NOMO-1 (cell line): ENCODE measurements at regions not wholly inside any gene's neighbourhood (a gene's known extent, or its start where the extent isn't known, plus 50 kb on each side); places are given as distances from the start of the nearest gene placed in this dataset.
"Not testable (repeated sequence)": the region's sequence is repeated elsewhere in the genome, so short reads cannot be mapped to it uniquely, and the experiment has no call there.

Experiments used
- DNase-seq, 2 experiments: peaks; one replicate each; lab custom pipeline; 2025; ENCODE audit not compliant: unreplicated experiment in 2 of 2; lab: John Stamatoyannopoulos, UW

DNA sequence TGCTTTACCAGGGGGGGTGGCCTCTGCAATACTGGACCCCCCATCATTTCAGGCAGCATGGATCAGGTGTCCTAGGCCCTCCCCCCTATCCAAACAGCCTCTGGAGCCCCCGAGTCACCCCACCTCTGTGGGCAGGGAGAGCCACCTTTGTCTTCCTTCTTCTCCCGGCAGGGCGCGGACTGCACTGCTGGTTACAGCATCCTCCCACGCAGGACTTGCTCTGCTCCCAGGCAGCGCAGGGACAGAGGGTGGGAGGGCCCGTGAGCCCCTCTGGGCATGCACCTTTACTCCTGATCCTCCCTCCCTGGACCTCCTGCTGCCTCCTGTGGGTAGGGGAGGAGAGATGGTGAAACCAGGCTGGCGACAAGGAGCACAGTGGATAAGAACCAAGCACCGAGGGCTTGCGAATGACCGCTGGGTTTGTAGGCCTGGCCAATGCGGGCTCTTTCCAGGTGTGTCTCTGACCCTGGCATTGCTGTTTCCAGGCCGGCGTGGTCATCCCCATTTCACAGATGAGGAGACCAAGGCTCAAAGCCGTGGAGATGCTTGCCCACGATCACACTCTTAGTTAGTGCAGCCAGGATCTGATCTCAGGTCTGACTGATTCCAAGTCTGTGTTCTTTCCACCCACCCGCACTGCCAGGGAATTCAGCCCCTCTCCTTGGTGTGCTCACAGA, 73.6 kb upstream of the TARDBP start:
- DNase-seq, result no peak

DNA sequence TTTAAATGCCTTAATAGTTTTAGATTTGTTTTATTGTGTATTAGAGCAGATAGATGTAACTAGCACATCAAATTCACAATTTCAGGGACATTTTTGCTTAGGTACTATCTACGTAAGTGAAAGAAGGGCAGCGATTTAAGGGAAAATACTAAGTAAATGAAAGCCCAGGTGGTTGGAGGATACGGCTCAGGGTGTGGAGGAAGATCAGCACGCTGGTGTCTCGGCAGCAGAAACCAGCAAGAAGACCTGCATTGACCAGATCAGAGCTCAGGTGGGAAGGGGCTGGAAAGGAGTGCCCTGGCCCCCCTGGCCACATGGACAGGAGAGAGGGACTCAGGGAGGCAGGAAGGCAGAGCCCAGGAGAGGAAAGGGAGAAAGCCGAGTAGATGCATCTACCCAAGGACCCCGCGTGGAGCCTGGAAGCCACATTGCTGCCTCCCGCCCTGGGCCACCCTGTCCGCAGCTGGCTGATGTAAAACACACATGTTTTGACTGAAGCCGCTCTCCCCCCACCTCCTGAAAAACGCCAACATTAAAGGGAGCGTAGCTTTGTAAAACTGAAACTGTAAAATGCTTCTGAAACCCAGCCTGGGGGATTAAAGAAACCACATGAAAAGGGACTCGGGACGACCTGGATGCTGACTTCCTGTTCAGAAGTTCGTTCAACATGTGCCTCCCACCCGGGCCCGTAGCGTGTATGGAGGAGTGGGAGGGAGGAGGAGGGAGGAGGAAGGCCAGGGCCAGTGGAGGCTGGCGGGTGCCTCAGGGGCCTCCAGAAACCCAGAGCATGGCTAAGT, 72.6 kb upstream of the TARDBP start:
- DNase-seq, result no peak

DNA sequence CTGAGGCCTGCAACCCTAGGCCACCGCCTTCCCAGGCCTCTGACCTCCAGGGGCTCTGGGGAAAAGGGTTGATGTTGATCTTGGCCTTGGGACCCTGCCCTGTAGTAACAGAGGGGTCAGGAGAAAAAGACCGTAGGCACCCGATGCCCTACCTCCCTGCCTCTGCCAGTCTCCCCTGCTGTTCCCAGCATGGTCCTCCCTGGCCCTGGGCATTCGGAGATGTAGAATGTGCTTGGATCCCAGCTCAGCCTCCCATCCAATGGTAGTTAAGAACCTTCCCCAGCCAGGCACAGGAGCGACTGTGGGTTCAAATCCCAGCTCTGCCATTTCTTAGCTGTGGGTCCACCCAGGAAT, 72.0 kb upstream of the TARDBP start:
- DNase-seq, result no peak

DNA sequence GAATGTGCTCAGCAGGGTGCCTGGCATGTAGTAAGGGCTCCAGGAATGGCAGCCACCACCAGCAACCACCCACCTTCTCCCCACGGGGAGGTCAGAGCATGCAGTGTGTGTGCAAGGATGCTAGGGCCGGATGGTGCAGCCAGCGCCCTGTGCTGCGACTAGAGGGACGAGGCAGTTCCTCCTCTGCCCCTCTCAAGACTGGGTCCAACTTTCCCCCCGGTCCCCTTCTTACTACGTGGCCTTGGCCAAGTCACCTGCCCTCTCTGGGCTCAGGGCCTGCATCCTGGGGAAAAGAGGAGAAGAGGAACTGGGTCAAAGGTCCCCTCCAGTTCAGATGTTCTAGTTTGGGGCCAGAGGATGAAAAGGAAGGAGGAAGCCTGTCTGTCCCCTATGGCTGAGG, 71.6 kb upstream of the TARDBP start:
- DNase-seq, result no peak

DNA sequence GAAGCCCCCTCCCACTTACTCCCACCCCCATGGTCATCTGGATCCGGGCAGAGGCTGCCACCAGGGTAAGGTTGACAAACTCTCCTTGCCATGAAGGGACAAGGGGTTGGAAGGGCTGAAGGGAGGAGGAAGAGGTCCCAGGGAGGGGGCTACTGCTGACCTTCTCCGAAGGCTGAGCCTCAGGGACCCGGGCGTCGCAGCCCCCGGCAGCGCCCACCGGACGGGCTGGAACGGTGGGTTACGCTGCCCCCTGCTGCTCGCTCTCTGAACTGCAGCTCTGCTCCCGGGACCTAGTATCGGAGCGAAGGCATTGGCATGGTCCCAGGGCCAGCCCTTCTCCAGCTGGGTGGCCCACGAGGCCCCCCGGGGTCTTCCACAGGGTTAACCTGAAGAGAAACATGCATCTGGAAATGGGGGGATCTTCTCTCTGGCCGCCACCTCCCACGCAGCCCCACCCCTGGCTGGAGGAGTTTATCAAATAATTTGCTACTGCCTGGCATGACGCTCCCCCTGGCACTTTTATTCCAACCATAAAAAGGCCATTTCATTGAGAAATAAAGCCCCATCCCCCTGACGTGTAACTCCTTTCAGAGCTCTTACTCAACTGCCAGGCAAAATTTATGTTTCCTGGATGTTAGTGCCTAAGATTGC, 70.4 kb upstream of the TARDBP start:
- DNase-seq, result no peak

DNA sequence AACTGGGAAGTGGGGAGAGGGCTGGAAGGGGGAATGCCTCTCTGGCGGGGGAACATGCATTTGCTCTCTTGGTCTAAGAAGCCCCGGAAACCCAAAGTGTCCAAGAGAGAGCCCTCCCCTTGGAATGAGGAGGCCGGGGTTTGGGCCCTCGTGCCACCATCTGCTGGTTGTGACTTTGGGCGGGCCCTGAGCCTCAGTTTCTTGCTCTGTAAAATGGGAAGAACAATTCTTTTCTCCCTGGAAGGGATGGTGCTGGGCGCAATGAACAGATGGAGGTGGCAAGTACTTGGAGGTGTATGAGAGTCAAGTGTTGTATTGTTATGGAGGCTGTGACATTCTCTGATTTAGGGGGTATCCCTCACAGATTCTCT, 69.9 kb upstream of the TARDBP start:
- no peak for DNase-seq

DNA sequence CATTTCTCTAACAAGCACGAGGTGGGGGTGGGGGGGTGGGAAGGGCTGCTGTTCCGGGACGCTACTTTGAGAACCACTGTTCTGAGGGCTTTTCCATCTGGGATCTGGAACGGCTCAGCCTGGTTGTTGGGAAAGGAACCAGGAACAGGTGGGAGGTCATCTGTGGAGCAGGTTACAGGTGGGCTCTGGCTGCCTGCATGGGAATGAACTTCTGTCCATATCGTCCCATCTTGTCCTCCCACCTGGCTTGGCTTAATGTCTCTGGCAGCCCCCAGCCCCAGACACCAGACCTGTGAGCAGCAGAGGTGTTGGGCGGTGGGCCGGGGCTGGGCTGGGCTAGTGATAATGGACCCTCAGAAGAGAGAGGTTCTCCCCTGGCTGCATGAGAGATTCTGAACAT, 69.4 kb upstream of the TARDBP start:
- no peak for DNase-seq

DNA sequence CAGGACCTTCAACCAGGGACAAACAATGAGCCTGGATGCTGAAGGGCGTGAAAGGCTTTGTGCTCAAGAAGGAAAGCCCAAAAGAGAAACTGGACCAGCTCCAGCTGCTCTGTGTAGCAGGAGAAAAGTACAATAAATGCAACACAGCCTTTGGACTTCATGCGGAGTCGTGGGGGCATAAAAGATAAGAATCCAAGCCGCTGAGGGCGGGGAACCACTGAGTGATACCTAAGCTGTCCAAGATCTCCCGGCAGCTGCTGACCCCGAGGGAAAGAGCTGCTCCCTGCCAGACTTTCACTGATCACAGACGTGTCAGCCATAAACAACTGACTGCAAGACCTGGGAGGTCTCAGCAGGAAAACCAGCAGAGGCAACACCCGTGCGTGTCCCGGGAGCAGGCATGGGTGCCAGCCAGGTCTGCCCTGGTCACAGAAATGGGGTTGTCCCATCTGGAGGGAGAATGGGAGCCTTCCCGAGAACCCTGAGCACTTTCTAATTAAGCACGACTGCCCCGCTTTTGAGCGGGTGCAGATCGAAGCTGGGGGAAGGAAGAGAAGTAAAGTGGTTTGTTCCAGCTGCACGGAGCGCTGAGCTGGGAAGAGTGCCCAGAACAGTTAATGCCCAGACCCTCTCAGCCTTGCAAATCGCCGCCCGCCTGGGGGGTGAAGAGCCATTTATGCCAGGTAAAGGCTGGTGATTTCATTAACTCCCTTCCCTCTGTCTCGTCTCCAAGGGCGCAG, 68.3 kb upstream of the TARDBP start:
- DNase-seq, result no peak

DNA sequence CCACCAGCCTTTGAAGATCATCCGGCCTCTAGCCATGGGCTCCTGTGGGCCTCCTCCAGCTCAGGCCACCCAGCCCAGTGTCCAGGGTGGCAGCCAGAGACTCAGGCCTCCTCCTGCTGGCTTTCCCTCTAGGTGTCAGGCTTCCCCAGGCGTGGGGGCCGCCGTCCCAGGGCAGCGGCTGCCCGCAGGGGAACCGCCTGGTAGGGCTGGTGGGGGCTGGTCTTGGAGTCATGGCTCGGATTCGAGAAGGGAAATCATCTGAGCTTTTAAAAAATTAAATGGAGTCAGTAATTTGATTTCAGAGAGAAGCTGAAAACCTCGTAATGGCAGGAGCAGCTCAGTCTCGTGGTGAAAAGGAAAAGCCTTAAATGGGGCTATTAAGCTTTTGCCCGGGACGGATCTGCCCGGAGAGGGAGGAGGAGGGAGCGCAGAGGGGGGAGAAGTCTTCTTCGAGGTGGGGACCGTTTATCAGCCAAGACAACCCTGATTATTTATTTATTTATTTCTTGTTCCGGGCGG, 66.4 kb upstream of the TARDBP start:
- DNase-seq, result no peak

DNA sequence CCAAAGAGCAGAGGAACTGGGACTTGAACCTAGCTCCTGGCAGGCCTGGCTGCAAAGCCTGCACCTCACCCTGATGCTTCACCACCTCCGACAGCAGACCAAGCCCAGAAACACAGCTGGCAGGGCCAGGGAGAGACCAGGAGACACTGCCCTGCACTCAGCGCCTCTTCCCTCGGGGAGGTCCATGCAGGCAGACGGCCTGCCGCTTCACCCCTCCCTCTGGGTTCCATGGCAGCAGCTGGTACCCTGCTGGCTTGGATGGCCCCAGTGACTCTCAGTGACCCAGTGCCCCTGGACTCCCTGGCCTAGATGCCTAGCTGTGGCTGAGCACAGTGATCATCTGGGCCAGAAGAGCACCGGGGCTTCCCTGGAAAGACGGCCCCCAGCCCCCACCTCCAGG, 65.3 kb upstream of the TARDBP start:
- no peak for DNase-seq

DNA sequence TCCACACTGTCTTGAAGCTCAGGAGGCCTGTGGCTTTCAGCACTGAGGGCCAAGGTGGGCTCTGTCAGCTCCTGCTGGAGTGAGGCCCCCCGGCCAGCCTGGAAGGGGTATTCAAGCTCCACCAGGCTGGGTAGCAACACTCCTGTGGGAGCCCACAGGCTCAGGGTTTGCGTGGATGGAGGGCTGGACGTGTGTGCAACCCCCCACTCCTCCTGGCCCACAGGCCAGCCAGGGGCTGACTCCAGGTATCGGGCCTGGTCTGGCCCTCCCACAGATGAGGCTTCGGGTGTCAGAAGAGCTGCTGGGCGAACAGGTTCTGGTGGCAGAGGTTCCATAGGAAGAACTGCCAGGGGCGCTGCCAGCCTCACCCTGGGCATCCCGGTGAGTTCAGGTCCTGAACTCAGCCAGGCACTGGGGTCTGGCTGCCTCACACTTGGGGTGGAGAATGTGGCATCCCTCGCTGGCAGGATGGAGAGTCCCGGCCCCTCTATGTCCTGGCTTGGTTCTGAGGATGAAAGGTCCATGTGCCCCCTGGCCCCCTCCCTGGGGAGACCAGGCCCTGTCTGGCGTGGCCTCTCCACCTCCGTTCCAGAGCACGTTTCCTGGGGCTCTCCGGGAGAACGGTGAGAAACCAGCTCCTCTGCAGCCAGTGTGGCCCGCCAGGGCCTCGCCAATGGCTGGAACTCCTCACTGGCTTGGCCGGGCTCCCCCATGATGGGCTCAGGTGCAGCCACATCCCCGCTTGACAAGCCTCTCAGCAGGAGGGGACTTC, 64.6 kb upstream of the TARDBP start:
- no peak for DNase-seq

DNA sequence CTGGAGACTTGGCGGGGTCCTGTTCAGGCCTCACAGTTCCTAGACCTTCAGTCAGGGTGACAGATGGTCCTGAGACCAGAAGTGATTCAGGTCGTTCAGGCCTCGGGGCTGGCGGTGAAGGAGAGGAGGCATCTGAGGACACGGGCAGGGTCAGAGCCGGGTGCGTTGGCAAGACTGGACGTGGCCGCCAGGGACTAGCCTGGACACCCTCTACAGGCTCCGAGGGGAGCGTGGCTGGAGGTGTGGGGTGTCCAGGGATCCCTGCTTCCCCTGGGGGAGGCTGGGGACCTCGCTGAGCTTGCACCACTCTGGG, 64.0 kb upstream of the TARDBP start:
- DNase-seq, result no peak

DNA sequence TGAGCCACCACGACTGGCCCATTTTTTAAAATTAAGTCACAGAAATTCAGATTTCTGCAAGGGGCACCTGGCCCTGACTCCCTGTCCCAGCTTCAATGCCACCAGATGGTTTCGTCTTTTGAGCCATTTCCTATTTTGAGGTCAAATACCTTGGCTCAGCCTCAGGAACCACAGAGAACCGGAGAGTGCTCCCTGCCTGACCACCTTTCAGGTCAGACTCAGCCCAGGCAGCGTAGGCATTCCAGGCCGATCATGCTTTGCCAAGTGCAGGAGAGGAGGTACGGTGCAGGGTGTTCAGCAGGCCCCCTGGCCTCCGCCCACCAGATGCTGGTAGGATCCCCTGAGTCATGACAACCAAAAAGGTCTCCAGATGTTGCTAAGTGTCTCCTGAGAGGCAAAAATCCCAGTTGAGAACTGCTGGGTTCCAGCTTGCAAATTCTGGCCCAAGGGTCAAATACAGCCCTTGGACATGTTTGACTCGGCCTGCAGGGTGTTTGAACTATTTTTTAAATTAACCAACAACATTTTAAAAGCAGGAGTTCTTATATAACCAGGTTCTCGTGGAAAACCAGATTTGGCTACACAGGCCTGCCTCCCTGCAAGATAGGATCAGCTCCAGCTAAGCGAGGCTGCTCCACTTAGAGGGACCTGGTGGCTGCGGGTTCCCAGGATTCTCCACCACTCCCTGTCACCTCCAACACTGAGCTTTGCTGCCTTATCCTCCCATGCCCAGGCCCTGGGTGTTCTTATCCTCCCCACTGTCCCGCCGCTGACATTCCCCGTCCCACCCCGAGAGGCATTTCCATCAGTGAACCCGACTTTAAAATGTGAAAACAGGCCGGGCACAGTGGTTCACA, 61.9 kb upstream of the TARDBP start:
- DNase-seq, result no peak

DNA sequence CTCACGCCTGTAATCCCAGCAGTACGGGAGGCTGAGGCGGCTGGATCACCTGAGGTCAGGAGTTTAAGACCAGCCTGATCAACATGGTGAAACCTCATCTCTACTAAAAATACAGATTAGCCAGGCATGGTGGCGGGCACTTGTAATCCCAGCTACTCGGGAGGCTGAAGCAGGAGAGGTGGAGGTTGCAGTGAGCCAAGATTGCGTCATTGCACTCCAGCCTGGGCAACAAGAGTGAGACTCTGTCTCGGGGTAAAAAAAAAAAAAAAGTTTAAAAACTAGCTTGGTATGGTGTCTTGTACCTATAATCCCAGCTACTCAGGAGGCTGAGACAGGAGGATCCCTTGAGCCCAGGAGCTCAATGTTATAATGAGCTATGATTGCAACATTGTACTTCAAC, 61.2 kb upstream of the TARDBP start:
- DNase-seq, result not testable (repeated sequence)

DNA sequence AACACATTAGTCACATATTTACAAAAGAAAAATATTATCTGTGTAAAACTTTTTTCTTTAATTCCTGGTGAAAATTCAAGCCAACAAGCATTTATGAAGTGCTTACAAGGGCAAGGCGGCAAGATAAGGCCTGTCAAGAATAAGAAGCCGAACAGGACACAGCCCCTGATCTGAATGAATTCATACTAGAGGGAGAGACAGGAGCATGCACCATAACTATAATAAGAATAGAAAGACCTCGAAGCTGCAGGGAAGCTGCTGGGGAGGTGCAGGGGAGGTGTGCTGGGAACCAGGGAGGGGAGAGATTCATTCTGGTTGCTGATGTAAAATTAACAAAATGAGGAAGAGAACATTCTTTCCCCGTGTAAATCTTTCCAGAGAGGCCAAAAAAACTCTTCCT, 60.5 kb upstream of the TARDBP start:
- DNase-seq, result no peak

DNA sequence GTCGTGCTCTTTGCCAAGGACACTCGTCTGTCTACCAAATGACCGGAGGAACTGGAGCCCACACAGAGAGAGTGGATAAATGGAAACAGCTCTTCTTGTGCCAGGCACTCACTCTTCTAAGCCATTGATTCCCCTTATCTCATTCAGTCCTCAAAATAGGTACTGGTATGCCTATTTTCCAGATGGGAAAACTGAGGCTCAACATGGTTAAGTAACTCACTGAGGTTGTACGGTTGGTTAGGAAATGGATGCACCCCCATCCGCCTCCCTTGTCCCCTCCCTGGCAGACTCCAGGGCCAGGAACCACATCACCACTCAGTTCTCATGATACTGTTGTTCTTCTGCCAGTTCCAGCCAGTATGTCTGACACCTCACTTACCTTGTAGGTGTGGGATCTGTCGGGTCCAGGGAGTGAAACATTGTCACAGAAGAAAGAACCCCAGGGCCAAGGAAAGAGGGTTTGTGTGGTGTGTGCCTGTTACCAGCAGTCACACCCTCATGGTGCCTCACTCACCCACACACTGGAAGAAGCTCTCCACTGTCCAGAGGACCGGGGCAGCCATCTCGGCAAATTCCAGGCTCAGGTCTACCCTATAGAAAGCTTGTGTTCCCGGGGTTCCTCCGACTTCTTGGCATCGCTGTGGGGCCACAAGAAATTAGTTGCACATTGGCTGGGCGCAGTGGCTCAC, 58.8 kb upstream of the TARDBP start:
- DNase-seq, result no peak

DNA sequence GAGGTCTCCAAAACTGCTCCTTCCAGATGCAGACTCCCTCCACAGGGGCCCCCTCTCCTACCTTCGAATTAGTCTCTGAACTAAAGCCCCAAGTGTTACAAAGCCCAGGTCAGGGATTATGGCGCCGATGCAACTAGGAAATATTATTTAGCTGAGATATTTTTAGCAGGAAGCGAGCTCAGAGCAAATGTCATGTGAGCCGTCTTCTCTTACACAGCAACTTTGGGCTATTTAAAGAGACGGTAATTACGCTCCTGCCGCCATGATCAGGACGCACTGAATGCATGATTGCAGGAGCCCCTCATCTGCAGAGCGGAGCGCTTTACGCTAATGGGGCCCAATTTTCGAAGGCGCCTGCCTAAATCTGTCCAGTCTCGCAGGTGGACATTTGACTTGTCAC, 55.3 kb upstream of the TARDBP start:
- peak in 1 of 2 experiments; percentile 14 for DNase-seq

DNA sequence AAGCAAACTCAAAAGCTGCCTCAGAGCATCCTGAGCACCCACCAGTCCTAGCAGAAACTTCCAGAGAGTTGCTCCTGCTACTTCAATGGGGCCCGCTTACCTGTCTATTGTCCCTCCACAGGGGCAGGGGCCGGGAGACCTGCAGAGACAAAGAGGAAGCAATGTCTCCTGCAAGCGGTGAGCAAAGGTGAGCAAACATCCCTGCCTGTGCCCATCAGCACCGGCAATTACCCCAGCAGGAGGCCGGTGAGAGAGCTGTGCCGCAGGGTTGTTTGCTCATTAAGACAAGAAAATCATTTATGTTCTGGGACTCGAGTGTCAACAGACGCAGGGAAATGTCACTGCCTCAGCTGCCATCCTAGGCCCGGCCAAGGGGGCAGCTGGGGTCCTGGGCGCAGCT, 53.8 kb upstream of the TARDBP start:
- no peak for DNase-seq
